ENCODE measurements at regions not wholly inside any gene's neighbourhood (a gene's known extent, or its start where the extent isn't known, plus 50 kb on each side); places are given as distances from the start of the nearest gene placed in this dataset.

DNA sequence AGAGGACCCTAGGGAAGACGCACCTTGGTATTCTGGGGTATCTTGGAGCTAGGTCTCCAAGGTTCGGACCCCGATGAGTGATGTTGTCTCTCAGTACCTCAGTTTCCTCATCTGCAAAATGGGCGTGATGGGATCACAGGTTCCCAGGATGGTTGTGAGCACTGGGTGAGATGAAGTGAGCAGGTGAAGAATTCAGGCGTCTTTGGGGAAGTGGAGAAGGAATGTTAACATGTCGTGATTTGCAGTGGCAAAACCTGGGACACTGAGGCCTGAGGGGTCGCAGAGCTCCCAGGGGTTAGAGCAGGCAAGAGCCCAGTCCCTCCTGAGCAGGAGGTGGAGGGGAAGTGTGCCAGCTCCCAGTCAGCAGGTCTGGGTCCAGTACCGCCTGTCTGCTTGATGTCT, 215.1 kb upstream of the GSE1 start:
- DNase-seq (ENCODE audit: low spot score) (no peak), FAIRE-seq (no peak)

DNA sequence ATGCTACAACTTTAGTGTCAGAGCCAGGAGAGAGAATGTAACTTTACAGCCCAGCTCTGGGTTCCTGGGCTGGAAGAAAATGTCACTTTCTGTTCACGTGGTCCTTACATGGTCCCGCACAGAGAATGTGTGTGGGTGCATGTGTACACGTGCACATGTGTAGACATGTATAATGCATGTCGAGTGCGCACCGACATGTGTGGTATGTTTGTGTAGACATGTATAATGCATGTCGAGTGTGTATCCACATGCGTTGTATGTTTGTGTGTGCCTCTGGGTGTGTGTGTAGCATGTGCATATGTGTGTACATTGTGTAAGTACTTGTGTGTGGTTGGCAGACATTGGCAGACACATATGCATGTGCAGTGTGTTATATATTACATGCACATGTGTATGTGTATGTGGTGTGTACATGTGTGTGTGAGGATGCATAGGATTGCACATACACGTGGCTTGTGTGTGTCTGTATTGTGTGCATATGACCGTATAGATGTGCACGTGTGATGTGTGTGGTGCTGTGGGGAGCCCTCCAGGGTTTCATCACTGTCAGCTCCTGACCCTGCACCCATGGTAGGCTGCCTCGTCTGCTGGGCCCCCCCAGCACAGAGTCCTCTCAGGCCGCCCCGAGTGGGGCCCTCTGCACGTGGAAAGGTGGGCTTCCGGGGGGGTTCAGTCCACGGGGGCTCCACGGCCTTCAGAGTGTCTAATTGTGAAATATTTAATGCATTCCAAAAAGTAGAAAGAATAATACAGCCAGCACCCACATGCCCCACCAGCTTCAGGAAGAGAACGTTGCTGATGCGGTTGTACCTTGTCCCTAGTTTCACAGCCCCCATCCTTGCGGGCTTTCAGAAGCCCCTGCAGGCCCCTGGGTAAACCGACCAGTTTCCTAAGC, 214.2 kb upstream of the GSE1 start:
- DNase-seq (ENCODE audit: low spot score) (no peak), FAIRE-seq (no peak)

DNA sequence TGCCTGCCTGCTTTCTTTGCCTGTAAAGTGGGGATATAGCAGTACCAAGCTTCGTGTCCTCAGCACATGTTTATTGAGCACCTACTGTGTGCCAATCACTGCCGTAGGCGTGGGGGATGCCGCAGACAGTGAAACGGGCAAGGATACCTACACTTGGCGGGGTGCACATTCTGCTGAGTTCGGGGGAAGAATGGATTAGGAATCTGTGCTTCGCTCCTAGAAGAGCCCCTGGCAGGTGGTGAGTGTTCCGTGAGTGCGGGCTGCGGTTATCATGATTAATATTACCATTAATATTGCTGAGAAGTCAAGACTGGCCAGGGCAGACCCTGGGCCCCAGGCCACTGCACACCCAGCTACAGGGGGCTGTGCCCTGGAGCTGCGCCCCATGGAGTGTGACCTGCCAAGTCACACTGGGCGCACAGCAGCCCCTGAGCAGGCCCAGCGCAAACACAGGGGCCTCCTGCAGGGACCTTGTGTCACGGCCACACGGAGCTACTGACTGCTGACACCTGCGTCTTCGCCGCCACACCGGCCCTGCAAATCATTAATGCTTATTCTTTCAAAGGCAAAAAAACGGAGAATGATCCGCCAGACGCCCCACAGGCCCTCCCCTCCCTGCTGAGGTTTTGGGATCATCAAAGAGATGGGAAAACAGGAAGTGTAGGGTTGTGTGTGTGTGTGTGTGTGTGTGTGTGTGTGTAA, 213.4 kb upstream of the GSE1 start:
- FAIRE-seq (no peak), DNase-seq (ENCODE audit: low spot score) (no peak)

DNA sequence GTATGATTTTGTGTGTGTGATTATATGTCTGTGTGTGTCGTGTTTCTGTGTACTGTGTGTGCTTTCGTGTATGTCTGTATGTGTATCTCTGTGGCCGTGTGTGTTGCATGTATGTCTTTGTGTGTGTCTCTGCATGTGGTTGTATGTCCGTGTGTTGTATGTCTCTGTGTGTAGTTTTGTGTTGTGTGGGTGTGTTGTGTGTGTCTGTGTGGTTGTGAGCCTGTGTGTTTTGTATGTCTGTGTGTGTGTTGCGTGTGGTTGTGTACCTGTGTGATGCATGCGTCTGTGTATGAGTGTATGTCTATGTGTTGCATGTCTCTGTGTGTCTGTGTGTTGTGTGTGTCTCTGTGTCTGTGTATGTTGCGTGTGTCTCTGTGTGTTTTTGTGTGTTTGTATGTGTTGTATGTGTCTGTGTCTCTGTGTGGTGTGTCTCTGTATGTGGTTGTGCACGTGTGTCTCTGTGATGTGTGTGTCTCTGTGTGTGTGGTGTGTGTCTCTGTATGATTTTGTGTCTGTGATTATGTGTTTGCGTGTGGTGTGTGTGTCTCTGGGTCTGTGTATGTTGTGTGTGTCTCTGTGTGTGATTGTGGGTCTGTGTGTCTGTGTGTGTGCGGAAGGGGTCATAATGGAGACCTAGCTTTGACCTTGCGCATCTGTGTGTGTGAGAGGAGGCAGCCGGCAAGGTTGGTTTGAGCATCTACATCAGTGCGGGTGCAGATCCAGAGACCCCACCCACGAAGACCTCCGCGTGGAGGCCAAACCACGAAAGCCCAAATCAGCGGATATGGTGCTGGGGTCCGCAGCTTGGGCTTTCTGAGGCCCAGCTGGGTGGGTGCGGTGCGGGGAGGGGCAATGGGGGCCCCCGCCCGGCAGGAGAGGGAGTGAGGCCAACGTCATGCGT, 212.6 kb upstream of the GSE1 start:
- DNase-seq (ENCODE audit: low spot score) (no peak), FAIRE-seq (no peak)

DNA sequence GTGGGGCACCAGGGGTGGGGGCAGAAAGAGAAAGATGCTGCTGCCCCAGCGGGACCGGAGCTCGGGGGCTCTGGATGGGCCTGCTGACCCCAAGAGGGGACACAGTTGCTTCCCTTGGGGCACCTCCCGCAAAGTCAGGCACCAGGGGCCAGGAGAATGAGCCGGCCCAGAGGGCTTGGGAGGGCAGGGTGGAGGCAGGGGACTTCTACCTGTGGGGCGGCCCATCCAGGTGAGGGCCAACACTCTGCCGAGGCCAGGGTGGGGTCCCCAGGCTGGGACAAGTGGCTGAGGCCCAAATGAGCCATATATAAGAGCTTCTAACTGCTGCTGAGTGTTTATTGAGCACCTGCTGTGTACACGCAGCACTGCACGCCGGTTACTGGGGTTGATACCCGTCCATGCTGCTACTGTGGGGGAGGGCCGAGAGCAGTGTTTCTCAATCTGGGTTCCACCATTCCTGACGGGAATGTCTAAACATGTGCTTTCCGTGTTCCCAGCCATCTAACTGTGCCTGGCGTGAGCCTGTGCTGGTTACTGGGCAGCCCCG, 211.7 kb upstream of the GSE1 start:
- no peak for FAIRE-seq
- DNase-seq (ENCODE audit: low spot score), result no peak

DNA sequence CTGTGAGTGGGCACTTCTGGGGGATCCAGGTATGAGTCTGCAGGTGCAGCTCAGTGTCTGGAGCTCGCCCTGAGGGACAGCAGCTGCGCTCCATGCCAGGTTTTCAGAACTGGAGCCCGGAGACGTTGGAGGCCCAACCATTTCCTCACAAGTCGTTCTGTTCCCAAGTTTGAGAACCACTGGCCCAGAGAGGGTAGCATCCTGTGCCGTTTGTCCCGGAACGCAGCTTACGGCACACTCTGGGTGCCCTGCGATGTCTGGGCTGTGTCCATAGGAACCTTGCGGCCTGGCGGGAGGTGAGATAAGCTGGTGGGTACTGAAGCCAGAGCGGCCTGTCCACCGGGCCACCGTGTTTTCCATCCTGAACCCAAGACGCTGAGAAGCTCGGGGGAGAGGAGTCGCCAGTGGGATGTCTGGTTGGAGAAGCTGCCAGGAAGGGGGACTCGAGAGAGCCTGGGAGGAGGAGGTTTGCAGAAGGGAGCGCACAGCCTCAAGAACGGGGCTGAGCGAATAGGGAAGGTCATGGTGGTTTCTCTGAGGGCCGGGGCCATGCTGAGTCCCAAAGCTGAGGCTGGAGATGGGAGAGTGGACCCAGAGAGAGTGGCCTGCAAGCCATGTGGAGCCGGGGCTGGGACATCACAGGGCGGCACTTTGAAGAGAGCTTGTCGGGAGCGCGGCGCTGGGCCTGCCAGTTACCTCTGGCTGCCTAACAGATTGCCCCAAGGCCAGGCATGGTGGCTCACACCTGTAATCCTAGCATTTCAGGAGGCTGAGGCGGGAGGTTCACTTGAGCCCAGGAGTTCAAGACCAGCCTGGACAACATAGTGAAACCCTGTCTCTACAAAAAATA, 211.0 kb upstream of the GSE1 start:
- FAIRE-seq (no peak), DNase-seq (ENCODE audit: low spot score) (no peak)

DNA sequence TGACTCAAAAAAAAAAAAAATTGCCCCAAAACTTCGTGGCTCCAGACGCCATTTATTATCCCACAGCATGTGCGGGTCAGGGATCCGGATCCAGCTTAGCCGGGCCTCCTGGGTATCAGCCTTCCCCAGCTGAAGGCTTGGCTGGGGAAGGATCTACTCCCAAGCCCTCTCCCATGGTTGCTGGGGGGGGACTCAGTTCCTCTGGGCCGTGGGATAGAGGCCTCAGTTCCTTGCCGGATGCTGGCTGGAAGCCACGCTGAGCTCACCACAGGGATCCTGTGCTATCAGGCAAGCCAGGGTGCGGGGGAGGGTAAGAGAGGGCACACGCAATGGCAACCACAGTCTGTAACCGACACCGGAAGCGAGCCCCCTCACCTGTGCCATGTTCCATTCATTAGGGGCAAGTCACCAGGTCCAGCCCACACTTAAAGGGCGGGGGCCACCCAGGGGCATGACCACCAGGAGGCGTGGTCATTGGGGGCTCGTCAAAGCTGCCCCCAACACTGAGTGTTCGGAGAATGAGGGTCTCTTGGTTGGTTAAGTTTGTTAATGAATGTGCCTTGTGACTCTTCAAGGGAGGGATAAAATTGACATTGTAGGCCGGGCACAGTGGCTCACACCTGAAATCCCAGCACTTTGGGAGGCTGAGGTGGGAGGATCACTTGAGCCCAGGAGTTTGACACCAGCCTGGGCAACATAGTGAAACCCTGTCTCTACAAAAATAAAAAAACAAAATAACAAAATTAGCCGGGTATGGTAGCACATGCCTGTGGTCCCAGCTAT, 210.0 kb upstream of the GSE1 start:
- DNase-seq (ENCODE audit: low spot score) (peak; percentile 52), FAIRE-seq (no peak)

DNA sequence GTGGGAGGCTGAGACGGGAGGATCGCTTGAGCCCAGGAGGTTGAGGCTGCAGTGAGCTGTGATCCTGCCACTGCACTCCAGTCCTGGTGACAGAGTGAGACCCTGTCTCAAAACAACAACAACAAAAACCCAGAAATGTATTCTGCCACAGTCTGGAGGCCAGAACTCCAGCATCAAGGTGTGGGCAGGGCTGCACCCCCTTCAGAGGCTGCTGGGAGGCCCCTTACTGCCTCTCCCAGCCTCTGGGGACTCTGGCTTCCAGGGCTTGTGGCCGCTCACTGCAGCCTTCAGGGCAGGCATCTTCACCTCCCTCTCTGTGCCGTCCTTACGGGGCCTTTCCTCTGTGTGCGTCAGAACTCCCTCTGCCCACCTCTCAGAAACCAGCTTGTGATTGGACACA, 209.4 kb upstream of the GSE1 start:
- DNase-seq (ENCODE audit: low spot score) (no peak), FAIRE-seq (no peak)

DNA sequence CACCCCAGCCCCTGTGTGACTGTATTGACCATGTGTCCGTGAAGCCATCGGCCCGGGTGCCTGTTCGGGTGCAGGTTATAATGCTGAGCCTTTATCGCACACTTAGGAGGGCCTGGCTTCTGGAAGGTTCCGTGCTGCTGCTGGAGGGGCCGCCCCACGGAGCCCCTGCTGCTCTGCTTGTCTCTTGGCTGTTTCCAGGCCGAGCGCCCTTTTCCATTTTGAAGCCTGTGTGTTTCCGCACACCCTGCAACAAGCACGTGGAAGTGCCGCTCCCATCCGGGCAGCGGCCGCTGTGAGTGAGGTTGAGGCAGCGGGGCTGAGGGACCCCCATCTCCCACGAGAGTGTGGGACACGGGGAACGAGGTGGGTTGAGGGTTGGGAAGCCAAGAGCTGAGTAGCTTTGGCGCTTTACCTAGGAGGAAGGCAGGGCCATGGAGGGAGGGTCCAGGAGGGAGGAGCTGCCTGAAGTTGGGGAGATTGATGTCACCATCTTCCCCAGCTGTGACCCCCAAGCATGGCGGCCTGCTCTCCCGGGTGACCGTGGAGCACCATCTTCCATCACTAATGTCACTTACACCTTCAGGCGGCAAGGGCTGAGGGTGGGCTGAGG, 200.1 kb upstream of the GSE1 start:
- FAIRE-seq (no peak), DNase-seq (ENCODE audit: low spot score) (no peak)

DNA sequence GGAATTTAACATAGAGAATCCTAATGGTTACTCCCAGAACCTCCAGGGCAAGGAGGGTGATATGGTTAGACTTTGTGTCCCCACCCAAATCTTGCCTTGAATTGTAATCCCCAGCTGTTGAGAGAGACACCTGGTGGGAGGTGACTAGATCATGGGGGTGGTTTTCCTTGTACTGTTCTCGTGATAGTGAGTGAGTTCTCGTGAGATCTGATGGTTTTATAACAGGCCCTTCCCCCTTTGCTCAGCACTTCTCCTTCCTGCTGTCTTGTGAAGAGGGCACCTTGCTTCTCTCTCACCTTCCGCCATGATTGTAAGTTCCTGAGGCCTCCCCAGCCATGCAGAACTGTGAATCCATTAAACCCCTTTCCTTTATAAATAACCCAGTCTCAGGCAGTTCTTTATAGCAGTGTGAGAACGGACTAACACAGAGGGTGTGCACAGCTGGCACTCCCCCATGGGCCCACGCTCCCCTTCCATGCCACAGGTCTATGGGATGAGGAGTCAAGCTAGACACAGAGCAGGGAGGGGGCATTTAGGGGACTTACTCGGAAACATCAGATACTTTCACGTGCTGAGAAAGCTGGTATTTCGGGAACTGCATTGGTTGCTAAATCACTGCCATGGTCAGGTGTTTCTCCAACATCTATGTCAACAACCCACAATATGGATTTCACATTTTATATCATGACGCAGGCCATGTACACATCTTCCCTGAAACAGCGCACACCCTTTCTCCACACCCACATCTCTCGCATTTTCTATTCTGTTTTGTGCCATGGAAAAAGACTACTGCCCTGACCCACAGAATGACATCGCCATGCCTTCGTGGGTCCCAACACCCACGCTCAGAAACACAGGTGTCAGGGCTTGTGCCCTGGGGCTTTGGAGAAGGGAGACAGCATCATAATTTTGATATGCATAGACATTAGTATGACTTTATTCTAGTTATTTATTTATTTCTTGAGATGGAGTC, 199.1 kb upstream of the GSE1 start:
- DNase-seq (ENCODE audit: low spot score) (no peak), FAIRE-seq (no peak)

DNA sequence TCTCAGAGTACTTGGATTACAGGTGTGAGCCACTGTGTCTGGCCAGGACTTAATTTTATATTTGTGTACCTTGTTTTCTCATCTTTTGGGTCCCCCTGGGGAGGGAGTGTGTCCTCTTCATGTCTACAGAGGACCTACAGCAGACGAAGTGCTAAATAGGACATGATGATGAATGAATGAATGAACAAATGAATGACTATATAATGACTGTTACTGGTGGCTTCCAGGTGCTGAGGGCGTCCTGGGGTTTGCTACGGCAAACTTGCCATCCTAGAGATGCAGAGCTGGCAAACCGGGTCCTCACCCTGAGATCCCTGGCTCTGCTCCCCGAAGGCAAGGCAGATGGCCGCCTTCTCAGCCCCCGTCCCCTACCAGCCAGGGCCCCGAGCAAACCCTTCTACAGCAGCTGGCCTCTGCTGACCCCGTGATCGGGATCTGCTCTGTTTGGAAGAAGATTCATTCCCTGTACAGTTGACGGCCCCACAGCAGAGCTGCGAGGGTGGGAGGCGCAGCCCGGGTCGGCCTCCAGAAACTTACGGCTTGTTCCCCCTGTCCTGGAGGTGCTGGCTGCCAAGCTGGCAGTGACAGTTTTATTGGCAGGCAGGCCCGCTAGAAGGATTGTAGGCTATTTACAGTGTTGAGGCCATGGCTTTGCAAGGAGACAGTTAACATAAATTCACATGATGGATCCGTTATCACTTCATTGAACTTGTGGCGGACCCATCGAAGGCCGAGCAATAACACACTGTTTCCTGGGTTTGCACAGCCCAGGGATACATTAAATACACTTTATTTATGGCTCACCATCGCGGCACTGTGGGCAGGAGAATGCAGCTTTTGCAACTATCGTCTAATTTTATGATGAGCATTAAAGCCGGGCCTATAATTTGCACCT, 197.7 kb upstream of the GSE1 start:
- DNase-seq (ENCODE audit: low spot score) (no peak), FAIRE-seq (no peak)

DNA sequence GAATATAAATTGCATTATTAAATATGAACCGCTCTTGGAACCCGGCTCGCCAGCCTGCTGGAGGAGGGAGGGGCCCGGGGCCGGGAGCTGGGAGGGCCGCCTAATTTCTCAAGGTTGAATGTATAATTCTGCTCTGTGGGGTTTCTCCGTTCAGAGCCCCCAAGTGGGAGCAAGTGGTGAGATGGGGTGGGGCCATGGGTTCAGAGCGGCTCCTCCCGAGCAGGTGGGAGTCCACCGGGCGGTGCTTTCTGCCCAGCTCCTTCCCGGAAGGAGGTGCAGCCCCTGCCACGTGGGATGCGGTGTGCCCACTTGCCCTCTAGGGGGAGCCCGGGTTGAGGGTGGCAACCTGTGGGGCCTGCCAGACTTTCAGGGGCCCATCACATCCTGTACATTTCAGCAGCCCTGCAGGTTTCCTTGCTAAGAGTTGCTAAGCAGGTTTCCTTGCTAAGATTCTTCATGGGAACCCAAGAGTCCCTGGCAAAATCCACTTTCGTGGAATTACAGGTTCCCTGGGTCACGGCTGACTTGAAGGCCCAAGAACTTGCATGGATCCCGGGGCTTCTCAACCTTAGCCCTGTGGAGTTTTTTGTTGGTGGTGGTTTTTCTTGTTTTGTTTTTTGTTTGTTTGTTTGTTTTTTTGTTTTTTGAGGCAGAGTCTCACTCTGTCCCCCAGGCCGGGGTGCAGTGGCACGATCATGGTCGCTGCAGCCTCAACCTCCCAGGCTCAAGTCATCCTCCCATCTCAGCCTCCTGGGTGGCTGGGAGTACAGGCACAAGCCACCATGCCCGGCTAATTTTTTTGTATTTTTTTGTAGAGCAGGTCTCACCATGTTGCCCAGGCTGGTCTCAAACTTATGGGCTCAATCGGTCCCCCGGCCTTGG, 196.7 kb upstream of the GSE1 start:
- no peak for FAIRE-seq
- no peak for DNase-seq (ENCODE audit: low spot score)

DNA sequence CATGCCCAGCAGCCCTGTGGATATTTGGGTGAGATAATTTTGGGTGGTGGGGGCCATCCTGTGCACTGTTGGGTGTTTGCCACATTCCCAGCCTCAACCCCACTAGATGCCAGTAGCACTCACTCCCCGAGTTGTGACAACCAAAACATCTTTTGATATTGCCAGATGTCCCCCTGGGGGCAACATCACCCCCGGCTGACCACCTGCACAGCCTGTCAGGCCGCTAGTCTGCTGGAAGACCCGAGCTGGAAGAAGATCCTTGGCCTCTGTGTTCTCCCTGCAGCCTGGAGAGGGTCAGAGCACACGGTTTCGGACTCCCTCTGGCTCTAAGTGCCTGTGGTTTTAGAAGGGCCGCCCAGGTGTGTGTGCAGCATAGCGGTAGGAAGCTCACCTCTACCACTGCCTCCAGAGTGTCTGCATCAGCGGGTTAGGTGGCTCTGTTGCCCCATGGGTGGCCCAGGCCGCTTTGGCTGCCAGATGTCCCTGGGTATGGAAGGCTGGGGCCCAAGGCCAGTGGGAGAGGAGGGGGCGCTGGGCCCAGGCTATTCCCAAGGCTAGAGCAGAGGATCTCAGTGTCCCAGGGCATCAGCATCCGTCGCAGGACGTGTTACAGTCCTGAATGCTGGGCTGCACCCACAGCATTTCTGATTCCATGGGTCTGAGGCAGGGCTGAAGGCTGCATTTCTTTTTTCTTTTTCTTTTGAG, 195.8 kb upstream of the GSE1 start:
- DNase-seq (ENCODE audit: low spot score), result no peak
- no peak for FAIRE-seq

DNA sequence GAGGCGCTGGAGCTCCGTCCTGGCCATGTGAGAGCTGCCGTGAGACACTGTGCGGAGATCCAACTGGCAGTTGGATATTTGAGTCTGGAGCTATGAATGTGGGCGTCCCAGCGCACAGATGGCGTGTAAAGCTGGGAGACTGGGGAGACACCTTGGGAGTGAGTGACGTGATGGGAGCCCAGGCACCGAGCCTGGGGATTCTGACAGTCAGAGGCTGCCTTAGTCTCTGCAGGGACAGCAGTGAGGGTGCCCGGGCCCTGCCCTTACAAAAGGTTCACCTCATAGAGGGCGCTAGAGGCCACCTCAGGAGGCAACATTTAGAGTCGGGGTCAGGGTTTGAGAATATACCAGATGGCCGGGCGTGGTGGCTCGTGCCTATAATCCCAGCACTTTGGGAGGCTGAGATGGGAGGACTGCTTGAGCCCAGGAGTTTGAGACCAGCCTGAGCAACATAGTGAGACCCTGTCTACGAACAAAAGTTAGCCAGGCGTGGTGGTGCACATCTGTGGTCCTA, 194.1 kb upstream of the GSE1 start:
- DNase-seq (ENCODE audit: low spot score), result no peak
- FAIRE-seq, result no peak

All from RCC 7860 (cell line).